HUES48 (cell line): ENCODE measurements at regions not wholly inside any gene's neighbourhood (a gene's known extent, or its start where the extent isn't known, plus 50 kb on each side); places are given as distances from the start of the nearest gene placed in this dataset.

ENCODE experiments used
- H3K27ac ChIP-seq: one replicate; pipeline ENCODE4 v1.7.0; 2013; ENCODE audit warnings: low read depth, low read length, inconsistent platforms
- H3K27me3 ChIP-seq: 2 replicates; pipeline ENCODE4 v1.6.1; 2013; ENCODE audit warnings: mild to moderate bottlenecking, low read length; ENCODE audit not compliant: control insufficient read depth, insufficient read depth
- H3K36me3 ChIP-seq: 2 replicates; pipeline ENCODE4 v1.6.1; 2013; ENCODE audit warnings: low read length; ENCODE audit not compliant: control insufficient read depth, insufficient read depth
- H3K4me1 ChIP-seq: 2 replicates; pipeline ENCODE4 v1.6.1; 2013; ENCODE audit warnings: mild to moderate bottlenecking, low read length; ENCODE audit not compliant: control insufficient read depth, insufficient read depth
- H3K4me3 ChIP-seq: 2 replicates; pipeline ENCODE4 v1.5.1; 2013; ENCODE audit warnings: mild to moderate bottlenecking, low read depth, low read length
- H3K9ac ChIP-seq: 2 replicates; pipeline ENCODE4 v1.6.1; 2013; ENCODE audit warnings: mild to moderate bottlenecking, low read depth, low read length, moderate library complexity
- H3K9me3 ChIP-seq: 2 replicates; pipeline ENCODE4 v1.6.1; 2013; ENCODE audit warnings: low read length; ENCODE audit not compliant: control insufficient read depth, insufficient read depth

- Histone ChIP-seq H3K9me3 (no peaks in the 10 kb centered on the region), H3K36me3 (no peaks in the 10 kb centered on the region), H3K27ac (no peak overlapping the region), H3K9ac (no peak overlapping the region), H3K27me3 (no peaks in the 10 kb centered on the region), H3K4me3 (no peak overlapping the region), H3K4me1 (0 out of 2 replicates have a peak, but pooled peaks cover 8% of the 10 kb centered on the region)
These were observed 80.1 kb downstream of the CD164 start for GRCh38 chr6:109302176-109302575.

GRCh38 chr6:109301418-109301817 is 80.8 kb downstream of the CD164 start:
- H3K4me3 ChIP-seq, result no peak overlapping the region
- H3K36me3 ChIP-seq, result no peaks in the 10 kb centered on the region
- H3K9ac ChIP-seq, result no peak overlapping the region
- H3K27ac ChIP-seq, result no peak overlapping the region
- H3K9me3 ChIP-seq, result no peaks in the 10 kb centered on the region
- H3K4me1 ChIP-seq, result 0 out of 2 replicates have a peak, but pooled peaks cover 8% of the 10 kb centered on the region
- H3K27me3 ChIP-seq, result no peaks in the 10 kb centered on the region

GRCh38 chr6:109300874-109301273 is 81.4 kb downstream of the CD164 start:
- H3K9ac ChIP-seq, result no peak overlapping the region
- H3K4me3 ChIP-seq, result no peak overlapping the region
- no peaks in the 10 kb centered on the region for H3K27me3 ChIP-seq
- H3K27ac ChIP-seq, result no peak overlapping the region
- H3K36me3 ChIP-seq, result no peaks in the 10 kb centered on the region
- no peaks in the 10 kb centered on the region for H3K9me3 ChIP-seq
- H3K4me1 ChIP-seq, result 0 out of 2 replicates have a peak, but pooled peaks cover 8% of the 10 kb centered on the region

DNA sequence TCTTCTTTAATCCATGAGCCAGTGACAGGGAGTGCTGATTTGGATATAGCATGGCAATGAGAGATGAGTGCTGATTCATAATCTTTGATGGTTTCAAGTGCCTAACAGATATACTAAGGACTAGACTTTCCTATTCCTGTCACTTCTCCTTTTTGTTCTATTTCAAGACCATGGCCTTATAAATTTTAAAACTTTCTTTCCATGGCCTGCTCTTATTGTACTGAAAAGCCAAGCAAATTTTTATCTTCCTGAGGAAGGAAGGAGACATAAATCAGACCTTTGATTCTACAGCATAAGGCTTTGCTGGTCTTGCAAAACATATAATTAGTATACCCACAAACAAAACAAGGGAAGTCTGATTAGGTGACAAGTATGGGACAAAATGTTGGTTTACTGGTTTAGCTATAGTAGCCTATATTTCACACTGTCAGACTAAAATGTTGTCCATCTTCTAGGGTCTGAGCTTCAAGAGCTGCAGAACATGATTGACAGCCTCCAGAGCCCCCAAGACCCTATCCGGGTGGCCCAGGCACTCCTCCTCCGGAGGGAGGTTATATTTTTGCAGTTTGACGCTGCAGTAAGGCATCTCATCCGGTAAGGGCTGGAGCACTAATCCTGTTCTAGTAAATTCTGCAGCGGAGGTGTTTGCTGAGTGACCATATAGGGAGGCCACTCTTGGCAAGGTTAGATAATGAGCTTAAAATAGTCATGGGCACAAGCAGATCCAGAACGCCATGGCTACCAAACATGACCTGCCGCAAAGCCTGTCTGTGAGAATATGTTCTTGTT is 82.3 kb downstream of the CD164 start:
- Histone ChIP-seq H3K4me3 (no peak overlapping the region), H3K27ac (no peak overlapping the region), H3K36me3 (no peaks in the 10 kb centered on the region), H3K4me1 (0 out of 2 replicates have a peak, but pooled peaks cover 8% of the 10 kb centered on the region), H3K9ac (no peak overlapping the region), H3K27me3 (no peaks in the 10 kb centered on the region), H3K9me3 (no peaks in the 10 kb centered on the region)

DNA sequence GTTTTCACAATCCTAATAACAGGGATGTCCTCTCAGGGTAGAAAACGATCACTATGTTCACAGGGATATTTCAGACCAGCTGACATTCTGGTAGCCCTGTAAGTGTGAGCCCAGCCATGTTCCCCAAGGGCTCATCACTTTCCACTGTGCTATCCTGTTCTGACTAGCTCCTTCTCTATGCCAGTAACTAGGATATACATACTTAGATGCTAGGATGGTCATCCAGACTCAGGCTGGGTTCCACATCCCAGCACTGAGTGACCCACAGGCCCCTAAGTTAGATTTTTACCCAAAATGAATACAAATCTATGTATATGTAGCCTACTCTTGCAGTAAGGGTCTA is 83.0 kb downstream of the CD164 start:
- Histone ChIP-seq H3K36me3 (no peaks in the 10 kb centered on the region), H3K9me3 (no peaks in the 10 kb centered on the region), H3K4me1 (0 out of 2 replicates have a peak, but pooled peaks cover 8% of the 10 kb centered on the region), H3K4me3 (no peak overlapping the region), H3K9ac (no peak overlapping the region), H3K27me3 (no peaks in the 10 kb centered on the region), H3K27ac (no peak overlapping the region)

GRCh38 chr6:109298605-109299264 is 83.5 kb downstream of the CD164 start:
- no peak overlapping the region for H3K9ac ChIP-seq
- no peaks in the 10 kb centered on the region for H3K9me3 ChIP-seq
- H3K27me3 ChIP-seq, result no peaks in the 10 kb centered on the region
- H3K4me1 ChIP-seq, result 0 out of 2 replicates have a peak, but pooled peaks cover 8% of the 10 kb centered on the region
- no peaks in the 10 kb centered on the region for H3K36me3 ChIP-seq
- no peak overlapping the region for H3K4me3 ChIP-seq
- no peak overlapping the region for H3K27ac ChIP-seq

GRCh38 chr6:109297406-109298110 is 84.7 kb downstream of the CD164 start:
- Histone ChIP-seq H3K4me3 (no peak overlapping the region), H3K9me3 (no peaks in the 10 kb centered on the region), H3K9ac (no peak overlapping the region), H3K4me1 (0 out of 2 replicates have a peak, but pooled peaks cover 8% of the 10 kb centered on the region), H3K27ac (no peak overlapping the region), H3K27me3 (no peaks in the 10 kb centered on the region), H3K36me3 (no peaks in the 10 kb centered on the region)

- Histone ChIP-seq H3K4me1 (peaks cover 8% of the 10 kb centered on the region; the same call in 1 of the 2 replicates), H3K27ac (no peak overlapping the region), H3K4me3 (no peak overlapping the region), H3K9me3 (no peaks in the 10 kb centered on the region), H3K9ac (no peak overlapping the region), H3K27me3 (no peaks in the 10 kb centered on the region), H3K36me3 (no peaks in the 10 kb centered on the region)
These were observed 85.3 kb downstream of the CD164 start for GRCh38 chr6:109296971-109297372.

- Histone ChIP-seq H3K27ac (no peak overlapping the region), H3K27me3 (no peaks in the 10 kb centered on the region), H3K4me3 (no peak overlapping the region), H3K9me3 (no peaks in the 10 kb centered on the region), H3K4me1 (peaks cover 8% of the 10 kb centered on the region; the same call in 1 of the 2 replicates), H3K9ac (no peak overlapping the region), H3K36me3 (no peaks in the 10 kb centered on the region)
These were observed 85.8 kb downstream of the CD164 start for GRCh38 chr6:109296452-109296851.

- no peak overlapping the region for H3K27ac ChIP-seq
- no peaks in the 10 kb centered on the region for H3K36me3 ChIP-seq
- no peak overlapping the region for H3K9ac ChIP-seq
- H3K27me3 ChIP-seq, result no peaks in the 10 kb centered on the region
- no peaks in the 10 kb centered on the region for H3K9me3 ChIP-seq
- H3K4me1 ChIP-seq, result peaks cover 8% of the 10 kb centered on the region; the same call in 1 of the 2 replicates
- H3K4me3 ChIP-seq, result no peak overlapping the region
These were observed 86.5 kb downstream of the CD164 start for GRCh38 chr6:109295774-109296156.
